LNCAP (cell line): ENCODE measurements at regions not wholly inside any gene's neighbourhood (a gene's known extent, or its start where the extent isn't known, plus 50 kb on each side); places are given as distances from the start of the nearest gene placed in this dataset.

Source experiments
- CTCF ChIP-seq: fragments of 450-650 bp; IDR thresholded peaks from 2 replicates; pipeline ENCODE4 v1.5.1; 2017; ENCODE audit warnings: mild to moderate bottlenecking

- TF ChIP-seq CTCF, result no peak
Measured at GRCh38 chr4:132827522-132827921, 321.6 kb upstream of the PCDH10 start.

- TF ChIP-seq CTCF, result no peak
Measured at GRCh38 chr4:132838244-132838643, 310.9 kb upstream of the PCDH10 start.

- TF ChIP-seq CTCF, result no peak
Measured at GRCh38 chr4:132839070-132839469, 310.0 kb upstream of the PCDH10 start.

GRCh38 chr4:132859929-132860328 is 289.2 kb upstream of the PCDH10 start:
- TF ChIP-seq CTCF, result no peak

GRCh38 chr4:132860976-132861375 is 288.1 kb upstream of the PCDH10 start:
- TF ChIP-seq CTCF, result no peak

DNA sequence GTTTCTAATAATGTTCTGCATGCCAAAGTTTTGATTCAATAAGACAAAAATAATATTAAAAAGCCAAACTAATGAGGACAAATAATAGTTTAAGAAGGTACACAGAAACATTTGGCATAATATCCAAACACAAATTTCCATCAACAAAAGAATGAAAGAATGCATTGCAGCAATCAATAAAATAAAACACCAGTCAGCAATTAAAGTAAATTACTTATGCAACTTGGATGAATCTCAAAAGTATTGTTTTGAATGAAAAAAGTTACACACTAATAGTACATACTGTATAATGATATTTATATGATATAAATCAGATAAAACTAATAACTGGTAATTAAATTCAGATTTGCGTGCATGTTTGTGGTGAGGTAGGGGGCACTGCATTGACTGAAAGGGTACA is 285.5 kb upstream of the PCDH10 start:
- TF ChIP-seq CTCF, result no peak

DNA sequence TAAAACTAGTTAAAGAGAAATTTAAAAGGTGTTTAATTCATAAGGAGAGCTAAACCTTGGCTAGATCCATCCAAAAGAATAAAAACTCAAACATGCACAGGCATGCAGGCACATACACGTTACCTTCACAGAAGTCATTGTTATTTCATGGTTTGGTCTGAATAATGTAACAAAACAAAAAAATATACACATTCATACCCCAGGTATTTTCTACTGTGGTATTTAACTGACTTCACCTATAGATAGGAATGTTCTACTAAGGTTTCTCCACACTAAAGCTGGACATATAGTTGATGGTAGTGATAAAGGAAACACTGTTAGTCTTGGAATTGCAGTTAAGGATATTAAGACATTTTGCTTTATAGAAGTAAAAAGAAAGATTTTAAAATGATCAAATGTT is 283.6 kb upstream of the PCDH10 start:
- TF ChIP-seq CTCF, result no peak

- no peak for TF ChIP-seq CTCF
Measured at GRCh38 chr4:132865922-132866321, 283.2 kb upstream of the PCDH10 start.
